HepG2 (cell line): ENCODE measurements at regions not wholly inside any gene's neighbourhood (a gene's known extent, or its start where the extent isn't known, plus 50 kb on each side); places are given as distances from the start of the nearest gene placed in this dataset.

Source experiments
- KLF16 ChIP-seq, 2 experiments: sonication (generic) in 1 of 2; formaldehyde crosslinking in 1 of 2; IDR thresholded peaks; 2 replicates each; pipeline versions ENCODE4 v1.6.1 to v1.8.0; 2016 to 2023; ENCODE audit warnings: missing genetic modification reagents in 2 of 2, missing compliant biosample characterization in 1 of 2
- PLSCR1 ChIP-seq: sonication (generic); formaldehyde crosslinking; IDR thresholded peaks from 2 replicates; pipeline ENCODE4 v1.5.0; 2020; ENCODE audit warnings: missing genetic modification reagents, mild to moderate bottlenecking, borderline replicate concordance
- ZBTB7B ChIP-seq: sonication (generic); formaldehyde crosslinking; IDR thresholded peaks from 2 replicates; pipeline ENCODE4 v1.4.0; 2020; ENCODE audit warnings: missing genetic modification reagents
- ZNF274 ChIP-seq: sonication (generic); formaldehyde crosslinking; IDR thresholded peaks from 2 replicates; pipeline ENCODE4 v1.5.1; 2020; ENCODE audit warnings: mild to moderate bottlenecking, missing genetic modification reagents

- no peak for TF ChIP-seq PLSCR1 (CRISPR knock-in tag)
- no peak for TF ChIP-seq ZNF274
- no peak for TF ChIP-seq KLF16 (CRISPR knock-in tag; IDR thresholded peaks at IDR 0.05)
- no peak for TF ChIP-seq ZBTB7B (CRISPR knock-in tag)
Observed at GRCh38 chr14:82410064-82410463, 876.4 kb upstream of the SEL1L start.
